K562 (cell line): ENCODE measurements at regions not wholly inside any gene's neighbourhood (a gene's known extent, or its start where the extent isn't known, plus 50 kb on each side); places are given as distances from the start of the nearest gene placed in this dataset.

Experiments used
- CHAMP1 ChIP-seq: fragments of 450-650 bp; IDR thresholded peaks from 2 replicates; pipeline ENCODE4 v1.6.1; 2016; ENCODE audit warnings: mild to moderate bottlenecking
- CXXC5 ChIP-seq: fragments of 250-450 bp; sonication (Bioruptor Pico); IDR thresholded peaks from 2 replicates; pipeline ENCODE4 v1.8.0; 2022; ENCODE audit warnings: inconsistent platforms, mild to moderate bottlenecking, moderate library complexity
- IRF2 ChIP-seq: sonication (generic); formaldehyde crosslinking; IDR thresholded peaks from 2 replicates; pipeline ENCODE4 v1.8.1; 2022; ENCODE audit warnings: mild to moderate bottlenecking, missing genetic modification reagents
- TBL1XR1 ChIP-seq, 2 experiments: IDR thresholded peaks; 2 replicates each; pipeline ENCODE4 v1.6.1; 2012; ENCODE audit warnings: improper control_type of control experiment in 2 of 2, low read length in 2 of 2, mild to moderate bottlenecking in 1 of 2
- USF2 ChIP-seq: sonication (generic); formaldehyde crosslinking; IDR thresholded peaks from 2 replicates; pipeline ENCODE4 v1.5.0; 2020; ENCODE audit warnings: missing genetic modification reagents
- VEZF1 ChIP-seq: fragments of 200-800 bp; sonication (Bioruptor generic); IDR thresholded peaks from 2 replicates; pipeline ENCODE4 v1.6.1; 2017; ENCODE audit warnings: missing genetic modification characterization, missing compliant biosample characterization
- ZBTB1 ChIP-seq: sonication (generic); formaldehyde crosslinking; IDR thresholded peaks from 2 replicates; pipeline ENCODE4 v1.8.1; 2023; ENCODE audit warnings: missing genetic modification reagents, low read depth, mild to moderate bottlenecking, borderline replicate concordance
- TF ChIP-seq, protein P1 (sequence below): sonication (generic); formaldehyde crosslinking; IDR thresholded peaks from 2 replicates; pipeline ENCODE4 v1.8.0; 2022; ENCODE audit warnings: mild to moderate bottlenecking, low read depth, missing genetic modification reagents
- TF ChIP-seq, protein P2 (sequence below): fragments of 450-650 bp; IDR thresholded peaks from 2 replicates; pipeline ENCODE4 v1.6.1; 2017; ENCODE audit warnings: mild to moderate bottlenecking, moderate library complexity

DNA sequence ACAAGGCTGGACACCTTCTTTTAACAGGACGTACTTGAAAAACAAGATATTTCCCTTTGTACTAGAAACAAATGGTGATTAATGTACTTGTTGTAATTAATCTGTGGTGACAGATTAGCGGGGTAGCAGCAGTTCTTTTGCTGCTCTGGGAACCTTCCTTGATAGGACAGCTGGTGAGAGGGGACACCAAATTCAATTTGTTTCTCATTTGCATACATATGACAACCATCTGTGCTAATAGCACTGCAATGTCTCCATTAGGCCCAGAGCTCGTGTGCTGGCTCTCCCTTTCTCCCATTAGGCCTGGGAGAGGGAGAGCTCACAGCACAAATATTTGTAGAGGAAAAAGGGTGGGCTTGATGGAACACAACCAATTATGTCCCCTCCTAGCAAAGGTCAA, 221.0 kb upstream of the HS3ST3A1 start (continued):
- TF ChIP-seq CHAMP1 (no peak), TBL1XR1 (IDR thresholded peaks at IDR 0.05; ENCODE audit: low read length in 2 of 2) (no peak), VEZF1 (CRISPR knock-in tag) (no peak), CXXC5 (CRISPR knock-in tag) (no peak), ZBTB1 (CRISPR knock-in tag) (no peak), IRF2 (no peak), USF2 (no peak)
- TF ChIP-seq, protein P1, sequence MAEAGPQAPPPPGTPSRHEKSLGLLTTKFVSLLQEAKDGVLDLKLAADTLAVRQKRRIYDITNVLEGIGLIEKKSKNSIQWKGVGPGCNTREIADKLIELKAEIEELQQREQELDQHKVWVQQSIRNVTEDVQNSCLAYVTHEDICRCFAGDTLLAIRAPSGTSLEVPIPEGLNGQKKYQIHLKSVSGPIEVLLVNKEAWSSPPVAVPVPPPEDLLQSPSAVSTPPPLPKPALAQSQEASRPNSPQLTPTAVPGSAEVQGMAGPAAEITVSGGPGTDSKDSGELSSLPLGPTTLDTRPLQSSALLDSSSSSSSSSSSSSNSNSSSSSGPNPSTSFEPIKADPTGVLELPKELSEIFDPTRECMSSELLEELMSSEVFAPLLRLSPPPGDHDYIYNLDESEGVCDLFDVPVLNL (CRISPR knock-in tag), result no peak
- TF ChIP-seq, protein P2, sequence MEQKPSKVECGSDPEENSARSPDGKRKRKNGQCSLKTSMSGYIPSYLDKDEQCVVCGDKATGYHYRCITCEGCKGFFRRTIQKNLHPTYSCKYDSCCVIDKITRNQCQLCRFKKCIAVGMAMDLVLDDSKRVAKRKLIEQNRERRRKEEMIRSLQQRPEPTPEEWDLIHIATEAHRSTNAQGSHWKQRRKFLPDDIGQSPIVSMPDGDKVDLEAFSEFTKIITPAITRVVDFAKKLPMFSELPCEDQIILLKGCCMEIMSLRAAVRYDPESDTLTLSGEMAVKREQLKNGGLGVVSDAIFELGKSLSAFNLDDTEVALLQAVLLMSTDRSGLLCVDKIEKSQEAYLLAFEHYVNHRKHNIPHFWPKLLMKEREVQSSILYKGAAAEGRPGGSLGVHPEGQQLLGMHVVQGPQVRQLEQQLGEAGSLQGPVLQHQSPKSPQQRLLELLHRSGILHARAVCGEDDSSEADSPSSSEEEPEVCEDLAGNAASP, result no peak
- TF ChIP-seq, all 486 proteins: peak for 0
